A549 (cell line): ENCODE measurements at regions not wholly inside any gene's neighbourhood (a gene's known extent, or its start where the extent isn't known, plus 50 kb on each side); places are given as distances from the start of the nearest gene placed in this dataset.

Source experiments
- BHLHE40 ChIP-seq: IDR thresholded peaks from 2 replicates; pipeline ENCODE4 v1.6.1; 2012; ENCODE audit warnings: low read depth, low read length, inconsistent platforms
- CEBPB ChIP-seq, 2 experiments: fragments of >200 bp in 1 of 2; sonication (Bioruptor Twin) in 1 of 2; formaldehyde crosslinking in 1 of 2; IDR thresholded peaks; 2 replicates each; pipeline ENCODE4 v1.6.1; 2012 to 2016
- CTCF ChIP-seq: fragments of >200 bp; sonication (Bioruptor Twin); formaldehyde crosslinking; IDR thresholded peaks from 3 replicates; pipeline ENCODE4 v1.5.1; 2016
- EP300 ChIP-seq, 2 experiments: fragments of >200 bp; sonication (Bioruptor Twin); formaldehyde crosslinking; IDR thresholded peaks; 2 replicates in 1 of 2; 3 replicates in 1 of 2; pipeline ENCODE4 v1.6.1; 2016 to 2017
- JUN ChIP-seq, 2 experiments: fragments of >200 bp; sonication (Bioruptor Twin); formaldehyde crosslinking; IDR thresholded peaks; 2 replicates in 1 of 2; 3 replicates in 1 of 2; pipeline ENCODE4 v1.6.1; 2016 to 2017
- KDM1A ChIP-seq: fragments of 200-600 bp; sonication (generic); IDR thresholded peaks from 2 replicates; pipeline ENCODE4 v1.6.1; 2016; ENCODE audit warnings: low read depth, mild to moderate bottlenecking
- MAFK ChIP-seq: fragments of 450-650 bp; IDR thresholded peaks from 2 replicates; pipeline ENCODE4 v1.6.1; 2014; ENCODE audit not compliant: partially characterized antibody
- MYC ChIP-seq: IDR thresholded peaks from 2 replicates; pipeline ENCODE4 v1.6.1; 2012; ENCODE audit warnings: mild to moderate bottlenecking, inconsistent platforms, low read length, improper control_type of control experiment, borderline replicate concordance
- POLR2A ChIP-seq: IDR thresholded peaks from 2 replicates; pipeline ENCODE4 v1.6.1; 2012; ENCODE audit warnings: mild to moderate bottlenecking, low read length
- RCOR1 ChIP-seq: fragments of 150-350 bp; IDR thresholded peaks from 2 replicates; pipeline ENCODE4 v1.6.1; 2014; ENCODE audit warnings: antibody characterized with exemption, low read length, low read depth
- TF ChIP-seq, protein P1 (sequence below): fragments of >200 bp; sonication (Bioruptor Twin); formaldehyde crosslinking; IDR thresholded peaks from 3 replicates; pipeline ENCODE4 v1.6.1; 2016

- TF ChIP-seq POLR2A (no peak), KDM1A (no peak), CEBPB (IDR thresholded peaks at IDR 0.05) (no peak), JUN (IDR thresholded peaks at IDR 0.05) (no peak), RCOR1 (no peak), CTCF (no peak), MAFK (no peak), EP300 (IDR thresholded peaks at IDR 0.05) (no peak), MYC (no peak), BHLHE40 (no peak)
- TF ChIP-seq, protein P1, sequence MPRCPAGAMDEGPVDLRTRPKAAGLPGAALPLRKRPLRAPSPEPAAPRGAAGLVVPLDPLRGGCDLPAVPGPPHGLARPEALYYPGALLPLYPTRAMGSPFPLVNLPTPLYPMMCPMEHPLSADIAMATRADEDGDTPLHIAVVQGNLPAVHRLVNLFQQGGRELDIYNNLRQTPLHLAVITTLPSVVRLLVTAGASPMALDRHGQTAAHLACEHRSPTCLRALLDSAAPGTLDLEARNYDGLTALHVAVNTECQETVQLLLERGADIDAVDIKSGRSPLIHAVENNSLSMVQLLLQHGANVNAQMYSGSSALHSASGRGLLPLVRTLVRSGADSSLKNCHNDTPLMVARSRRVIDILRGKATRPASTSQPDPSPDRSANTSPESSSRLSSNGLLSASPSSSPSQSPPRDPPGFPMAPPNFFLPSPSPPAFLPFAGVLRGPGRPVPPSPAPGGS, result no peak
Observed at GRCh38 chr14:66380143-66380542, 106.0 kb upstream of the CCDC196 start.
